ENCODE measurements at regions not wholly inside any gene's neighbourhood (a gene's known extent, or its start where the extent isn't known, plus 50 kb on each side); places are given as distances from the start of the nearest gene placed in this dataset.
"Not testable (repeated sequence)": the region's sequence is repeated elsewhere in the genome, so short reads cannot be mapped to it uniquely, and the experiment has no call there.

- not testable (repeated sequence) for TF ChIP-seq EP300 (IDR thresholded peaks at IDR 0.05; ENCODE audit: borderline replicate concordance in 1 of 2, low read depth in 2 of 2, low read length in 2 of 2); EZH2 (IDR thresholded peaks at IDR 0.05; ENCODE audit: low read depth, low read length, severe bottlenecking); POLR2A (IDR thresholded peaks at IDR 0.05; ENCODE audit: control extremely low read depth in 1 of 2, low read depth in 2 of 2, low read length in 2 of 2); CHD2 (IDR thresholded peaks at IDR 0.05; ENCODE audit: low read length); RFX5 (IDR thresholded peaks at IDR 0.05; ENCODE audit: borderline replicate concordance, low read depth, low read length); BRCA1 (IDR thresholded peaks at IDR 0.05; ENCODE audit: low read depth, low read length)
- TF ChIP-seq, protein P1, sequence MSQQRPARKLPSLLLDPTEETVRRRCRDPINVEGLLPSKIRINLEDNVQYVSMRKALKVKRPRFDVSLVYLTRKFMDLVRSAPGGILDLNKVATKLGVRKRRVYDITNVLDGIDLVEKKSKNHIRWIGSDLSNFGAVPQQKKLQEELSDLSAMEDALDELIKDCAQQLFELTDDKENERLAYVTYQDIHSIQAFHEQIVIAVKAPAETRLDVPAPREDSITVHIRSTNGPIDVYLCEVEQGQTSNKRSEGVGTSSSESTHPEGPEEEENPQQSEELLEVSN (IDR thresholded peaks at IDR 0.05) = not testable (repeated sequence)
- TF ChIP-seq, protein P2, sequence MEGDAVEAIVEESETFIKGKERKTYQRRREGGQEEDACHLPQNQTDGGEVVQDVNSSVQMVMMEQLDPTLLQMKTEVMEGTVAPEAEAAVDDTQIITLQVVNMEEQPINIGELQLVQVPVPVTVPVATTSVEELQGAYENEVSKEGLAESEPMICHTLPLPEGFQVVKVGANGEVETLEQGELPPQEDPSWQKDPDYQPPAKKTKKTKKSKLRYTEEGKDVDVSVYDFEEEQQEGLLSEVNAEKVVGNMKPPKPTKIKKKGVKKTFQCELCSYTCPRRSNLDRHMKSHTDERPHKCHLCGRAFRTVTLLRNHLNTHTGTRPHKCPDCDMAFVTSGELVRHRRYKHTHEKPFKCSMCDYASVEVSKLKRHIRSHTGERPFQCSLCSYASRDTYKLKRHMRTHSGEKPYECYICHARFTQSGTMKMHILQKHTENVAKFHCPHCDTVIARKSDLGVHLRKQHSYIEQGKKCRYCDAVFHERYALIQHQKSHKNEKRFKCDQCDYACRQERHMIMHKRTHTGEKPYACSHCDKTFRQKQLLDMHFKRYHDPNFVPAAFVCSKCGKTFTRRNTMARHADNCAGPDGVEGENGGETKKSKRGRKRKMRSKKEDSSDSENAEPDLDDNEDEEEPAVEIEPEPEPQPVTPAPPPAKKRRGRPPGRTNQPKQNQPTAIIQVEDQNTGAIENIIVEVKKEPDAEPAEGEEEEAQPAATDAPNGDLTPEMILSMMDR (IDR thresholded peaks at IDR 0.05; ENCODE audit: control extremely low read depth in 1 of 3, insufficient read depth in 1 of 3, low read depth in 1 of 3, low read length in 3 of 3) = not testable (repeated sequence)
These were observed 278.5 kb downstream of the SHOX start for GRCh38 chrX:909068-909467.

Data from H1 (cell line).